Calu3 (cell line): ENCODE measurements at regions not wholly inside any gene's neighbourhood (a gene's known extent, or its start where the extent isn't known, plus 50 kb on each side); places are given as distances from the start of the nearest gene placed in this dataset.

ENCODE experiments used
- BruUV-seq: library from RNA; stranded (reverse); fragments of 400-500 nt; replicated peaks from 2 replicates; lab custom pipeline; 2021; lab: Mats Ljungman, UMichigan
- CTCF ChIA-PET: fragments of 300-600 bp; sonication (Branson Sonifier 250); formaldehyde crosslinking; loops from one replicate; lab custom pipeline; 2022; ENCODE audit warnings: antibody characterized with exemption; lab: Charles Lee
- DNase-seq: peaks from one replicate; pipeline ENCODE4 v3.0.0; 2022
- H3K27ac Mint-ChIP-seq: one replicate; pipeline ENCODE4 v1.8.0; 2022; ENCODE audit warnings: mixed read lengths; ENCODE audit not compliant: unreplicated experiment
- H3K27me3 Mint-ChIP-seq: one replicate; pipeline ENCODE4 v1.8.0; 2022; ENCODE audit warnings: mixed read lengths; ENCODE audit not compliant: unreplicated experiment
- H3K36me3 Mint-ChIP-seq: one replicate; pipeline ENCODE4 v1.8.0; 2022; ENCODE audit warnings: mild to moderate bottlenecking, moderate library complexity, mixed read lengths; ENCODE audit not compliant: insufficient read depth, unreplicated experiment
- H3K4me1 Mint-ChIP-seq: one replicate; pipeline ENCODE4 v1.8.0; 2022; ENCODE audit warnings: mild to moderate bottlenecking, low read depth, mixed read lengths; ENCODE audit not compliant: unreplicated experiment
- H3K4me3 Mint-ChIP-seq: one replicate; pipeline ENCODE4 v1.8.0; 2022; ENCODE audit warnings: mild to moderate bottlenecking, low read depth, moderate library complexity, mixed read lengths; ENCODE audit not compliant: unreplicated experiment
- H3K9me3 Mint-ChIP-seq: one replicate; pipeline ENCODE4 v1.8.0; 2022; ENCODE audit warnings: low read depth, mixed read lengths; ENCODE audit not compliant: unreplicated experiment
- intact Hi-C: fragments of 100-400 bp; cut with micrococcal nuclease; formaldehyde crosslinking; loops from one replicate; pipeline ENCODE4 v1.10.0; 2022; ENCODE audit not compliant: unreplicated experiment
- TF ChIP-seq, protein P1 (sequence below): fragments of 200-600 bp; IDR thresholded peaks from one replicate; pipeline ENCODE4 v1.8.0; 2022; ENCODE audit warnings: antibody characterized with exemption; ENCODE audit not compliant: unreplicated experiment

DNA sequence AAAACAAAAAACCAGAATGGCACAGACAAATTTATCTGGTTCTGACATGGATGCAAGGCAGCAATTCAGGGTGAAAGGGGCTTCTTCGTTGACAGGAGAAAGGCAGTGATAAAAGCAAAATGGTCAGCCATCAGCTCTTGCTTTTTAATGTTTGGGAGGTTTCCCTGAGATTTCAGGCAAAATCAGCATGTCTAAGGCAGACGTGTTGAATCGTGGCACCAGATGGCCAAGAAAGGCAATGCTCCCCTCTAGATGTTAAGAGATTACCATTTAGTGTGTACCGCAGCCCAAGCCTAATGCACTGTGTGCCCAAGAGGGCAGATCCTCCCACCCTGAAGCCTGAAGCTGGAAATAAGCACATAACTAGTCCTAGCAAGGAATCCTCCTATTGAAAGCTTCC lies 88.8 kb upstream of the GALNT18 start:
- BruUV-seq: no TSS peak
- no peak for DNase-seq
- Mint-ChIP-seq H3K27ac (no peak overlapping the region), H3K9me3 (peaks cover 1% of the 10 kb centered on the region), H3K27me3 (peaks cover 64% of the 10 kb centered on the region), H3K4me3 (no peak overlapping the region), H3K36me3 (no peaks in the 10 kb centered on the region), H3K4me1 (no peaks in the 10 kb centered on the region)
- TF ChIP-seq, protein P1, sequence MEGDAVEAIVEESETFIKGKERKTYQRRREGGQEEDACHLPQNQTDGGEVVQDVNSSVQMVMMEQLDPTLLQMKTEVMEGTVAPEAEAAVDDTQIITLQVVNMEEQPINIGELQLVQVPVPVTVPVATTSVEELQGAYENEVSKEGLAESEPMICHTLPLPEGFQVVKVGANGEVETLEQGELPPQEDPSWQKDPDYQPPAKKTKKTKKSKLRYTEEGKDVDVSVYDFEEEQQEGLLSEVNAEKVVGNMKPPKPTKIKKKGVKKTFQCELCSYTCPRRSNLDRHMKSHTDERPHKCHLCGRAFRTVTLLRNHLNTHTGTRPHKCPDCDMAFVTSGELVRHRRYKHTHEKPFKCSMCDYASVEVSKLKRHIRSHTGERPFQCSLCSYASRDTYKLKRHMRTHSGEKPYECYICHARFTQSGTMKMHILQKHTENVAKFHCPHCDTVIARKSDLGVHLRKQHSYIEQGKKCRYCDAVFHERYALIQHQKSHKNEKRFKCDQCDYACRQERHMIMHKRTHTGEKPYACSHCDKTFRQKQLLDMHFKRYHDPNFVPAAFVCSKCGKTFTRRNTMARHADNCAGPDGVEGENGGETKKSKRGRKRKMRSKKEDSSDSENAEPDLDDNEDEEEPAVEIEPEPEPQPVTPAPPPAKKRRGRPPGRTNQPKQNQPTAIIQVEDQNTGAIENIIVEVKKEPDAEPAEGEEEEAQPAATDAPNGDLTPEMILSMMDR: no peak
- CTCF ChIA-PET: no interaction called here
- intact Hi-C loops: no loop called here

DNA sequence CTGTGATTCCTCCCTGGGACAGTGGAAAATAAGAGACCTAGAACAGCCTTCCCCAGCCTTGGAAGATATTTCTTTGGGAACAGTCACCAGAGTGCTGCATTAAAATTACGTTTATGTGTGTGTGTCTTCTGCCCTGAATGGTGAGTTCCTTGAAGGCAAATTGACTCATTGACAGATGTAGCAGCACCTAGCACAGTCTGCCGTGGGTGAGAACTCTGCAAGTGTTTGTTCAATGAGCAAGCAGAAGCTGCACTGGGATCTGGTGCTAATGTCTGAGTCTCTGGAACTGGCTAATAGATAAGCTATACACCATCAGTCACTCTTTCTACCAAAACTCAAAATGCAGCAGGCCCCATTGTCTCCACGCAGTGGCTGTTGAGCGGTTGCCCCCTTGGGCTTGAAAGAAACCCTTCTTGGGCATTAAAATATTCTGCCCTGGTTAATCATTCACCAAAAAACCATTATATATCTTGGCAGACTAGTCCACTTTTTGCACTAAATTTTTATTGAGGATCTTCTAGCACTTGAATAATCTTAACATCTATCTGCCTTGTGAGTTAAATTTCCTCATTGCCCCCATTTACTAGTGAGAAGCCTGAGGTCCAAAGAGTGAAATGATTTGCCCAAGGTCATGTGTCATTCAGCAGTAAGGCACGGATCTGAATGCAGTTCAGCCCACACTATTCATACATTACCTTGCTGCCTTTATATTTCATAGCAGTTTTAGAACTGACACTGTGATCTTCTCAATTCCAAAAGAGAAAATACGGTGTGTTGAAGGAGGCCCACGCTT lies 87.8 kb upstream of the GALNT18 start:
- H3K4me3 Mint-ChIP-seq: no peak overlapping the region
- no peaks in the 10 kb centered on the region for H3K36me3 Mint-ChIP-seq
- H3K9me3 Mint-ChIP-seq: no peaks in the 10 kb centered on the region
- BruUV-seq: no TSS peak
- CTCF ChIA-PET: interaction anchor here (0.7 kb wide), 1 partner anchor 321 kb away, joined by 3 read pairs; no protein-coding TSS in a partner anchor
- no peaks in the 10 kb centered on the region for H3K4me1 Mint-ChIP-seq
- intact Hi-C loops: no loop called here
- H3K27me3 Mint-ChIP-seq: peaks cover 64% of the 10 kb centered on the region
- DNase-seq: no peak
- TF ChIP-seq, protein P1: no peak
- H3K27ac Mint-ChIP-seq: no peak overlapping the region

DNA sequence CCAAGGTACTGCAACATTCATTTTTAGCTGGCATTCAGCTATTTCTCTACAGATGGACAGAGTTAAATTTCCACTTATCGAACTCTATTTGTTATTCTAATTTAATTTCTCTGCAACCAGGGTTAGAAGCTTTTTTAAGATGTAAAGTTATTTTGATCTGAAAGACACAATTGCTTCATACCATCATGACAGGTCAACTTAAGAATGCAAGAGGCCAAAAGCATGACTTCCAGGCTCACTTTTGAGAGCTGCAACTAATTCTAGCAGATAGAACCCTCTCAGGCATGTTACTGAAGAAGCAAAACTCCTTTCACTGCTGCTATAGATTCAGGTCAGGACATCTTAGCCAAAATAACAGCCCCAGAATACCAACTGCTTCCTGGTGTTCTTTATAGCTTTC lies 86.5 kb upstream of the GALNT18 start:
- Mint-ChIP-seq H3K27ac (no peak overlapping the region), H3K4me1 (no peaks in the 10 kb centered on the region), H3K9me3 (no peaks in the 10 kb centered on the region), H3K36me3 (no peaks in the 10 kb centered on the region), H3K4me3 (no peak overlapping the region), H3K27me3 (peaks cover 72% of the 10 kb centered on the region)
- TF ChIP-seq, protein P1: no peak
- DNase-seq: no peak
- no TSS peak for BruUV-seq
- intact Hi-C loops: no loop called here
- CTCF ChIA-PET: no interaction called here

DNA sequence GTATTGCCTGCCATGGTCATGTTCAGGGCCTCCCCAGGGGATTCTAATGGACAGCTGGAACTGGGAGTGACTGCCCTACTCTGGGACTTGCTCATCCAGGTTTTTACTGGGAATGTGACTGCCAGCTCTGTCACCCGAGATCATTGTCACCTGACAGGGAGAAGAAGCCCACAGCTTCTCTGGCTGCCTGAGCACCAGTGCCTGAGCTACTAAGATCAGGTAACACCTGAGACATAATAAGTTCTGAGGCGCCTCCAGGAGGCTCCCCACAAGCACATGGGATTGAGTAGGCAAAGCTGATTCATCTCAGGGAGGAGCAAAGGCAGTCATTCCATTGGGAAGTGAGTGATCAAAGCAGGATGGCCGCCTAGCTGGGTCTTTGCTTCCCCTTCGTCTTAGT lies 84.2 kb upstream of the GALNT18 start:
- CTCF ChIA-PET: interaction anchor here (0.9 kb wide), 1 partner anchor 86 kb away, joined by 3 read pairs; no protein-coding TSS in a partner anchor
- peaks cover 77% of the 10 kb centered on the region for H3K27me3 Mint-ChIP-seq
- H3K4me3 Mint-ChIP-seq: no peak overlapping the region
- no peaks in the 10 kb centered on the region for H3K4me1 Mint-ChIP-seq
- no peak overlapping the region for H3K27ac Mint-ChIP-seq
- TF ChIP-seq, protein P1: no peak
- H3K36me3 Mint-ChIP-seq: no peaks in the 10 kb centered on the region
- intact Hi-C loops: no loop called here
- no peaks in the 10 kb centered on the region for H3K9me3 Mint-ChIP-seq
- no peak for DNase-seq
- no TSS peak for BruUV-seq
